DMS 273 treated with DMSO at 0.1 percent for 48 hours (cell line): ENCODE measurements at regions not wholly inside any gene's neighbourhood (a gene's known extent, or its start where the extent isn't known, plus 50 kb on each side); places are given as distances from the start of the nearest gene placed in this dataset.

Experiments
- DNase-seq: peaks from one replicate; lab custom pipeline; 2025; lab: John Stamatoyannopoulos, UW

DNA sequence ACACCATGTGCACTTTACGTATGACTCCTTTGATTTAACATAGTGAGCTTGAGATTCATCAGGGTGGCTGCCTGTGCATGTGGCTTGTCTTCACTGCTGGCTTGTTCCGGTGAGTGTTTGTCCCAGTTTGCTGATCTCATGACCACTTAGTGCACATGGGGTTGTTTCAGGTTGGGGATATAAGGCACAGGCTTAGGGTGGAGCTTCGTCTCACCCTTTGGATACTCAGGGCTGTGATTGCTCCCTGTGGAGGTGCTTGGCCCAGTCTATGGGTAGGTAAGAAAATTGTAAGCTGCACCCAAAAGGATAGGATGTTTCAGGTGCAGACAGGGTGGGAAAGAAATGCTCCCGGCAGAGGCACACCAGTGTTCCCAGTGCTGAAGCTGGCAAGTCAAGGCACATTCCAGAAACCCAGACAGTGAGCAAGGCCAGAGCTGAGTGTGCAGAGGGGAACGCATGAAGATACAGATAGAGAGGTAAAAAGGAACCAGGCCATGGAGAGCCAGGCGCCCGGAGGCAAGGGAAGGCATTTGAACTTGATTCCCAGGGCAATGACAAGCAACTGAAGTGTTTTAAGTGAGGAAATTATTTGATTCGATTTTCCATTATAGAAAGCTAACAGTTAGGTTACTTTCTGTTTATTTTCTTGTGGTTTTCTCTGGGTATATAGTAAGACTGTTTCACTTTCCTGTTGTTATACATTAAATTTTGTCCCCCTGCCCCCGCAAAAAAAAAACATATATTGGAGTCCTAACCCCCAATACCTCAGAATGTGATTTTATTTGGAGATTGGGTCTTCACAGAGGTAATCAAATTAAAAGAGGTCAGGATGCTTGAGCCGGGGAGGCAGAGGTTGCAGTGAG lies 289.8 kb upstream of the KLF6 start:
- DNase-seq, result no peak

DNA sequence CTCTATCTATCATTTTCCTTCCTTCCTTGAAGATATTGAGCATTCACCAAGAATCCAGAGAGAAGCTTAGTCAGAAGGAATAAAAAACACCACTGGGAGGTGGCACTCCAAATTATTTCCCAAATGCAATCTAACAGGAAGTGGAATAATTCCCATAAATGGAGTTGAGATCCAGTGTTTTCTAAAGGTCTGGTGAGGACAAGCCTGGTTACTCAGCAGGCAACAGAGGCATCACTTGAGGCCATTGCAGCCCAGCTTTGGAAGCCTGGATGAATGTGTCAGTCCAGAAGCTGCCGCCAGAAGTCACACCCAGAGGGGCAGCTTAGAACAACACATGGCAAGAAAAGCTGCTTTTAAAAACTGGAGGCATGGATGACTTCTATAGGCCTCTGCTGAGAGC lies 288.9 kb upstream of the KLF6 start:
- DNase-seq, result no peak

GRCh38 chr10:4070921-4071660 lies 286.1 kb upstream of the KLF6 start:
- DNase-seq, result no peak

- no peak for DNase-seq
Observed at GRCh38 chr10:4070184-4070583, 285.2 kb upstream of the KLF6 start.

GRCh38 chr10:4069491-4069890 lies 284.5 kb upstream of the KLF6 start:
- DNase-seq, result no peak

GRCh38 chr10:4068629-4069028 lies 283.6 kb upstream of the KLF6 start:
- no peak for DNase-seq

DNA sequence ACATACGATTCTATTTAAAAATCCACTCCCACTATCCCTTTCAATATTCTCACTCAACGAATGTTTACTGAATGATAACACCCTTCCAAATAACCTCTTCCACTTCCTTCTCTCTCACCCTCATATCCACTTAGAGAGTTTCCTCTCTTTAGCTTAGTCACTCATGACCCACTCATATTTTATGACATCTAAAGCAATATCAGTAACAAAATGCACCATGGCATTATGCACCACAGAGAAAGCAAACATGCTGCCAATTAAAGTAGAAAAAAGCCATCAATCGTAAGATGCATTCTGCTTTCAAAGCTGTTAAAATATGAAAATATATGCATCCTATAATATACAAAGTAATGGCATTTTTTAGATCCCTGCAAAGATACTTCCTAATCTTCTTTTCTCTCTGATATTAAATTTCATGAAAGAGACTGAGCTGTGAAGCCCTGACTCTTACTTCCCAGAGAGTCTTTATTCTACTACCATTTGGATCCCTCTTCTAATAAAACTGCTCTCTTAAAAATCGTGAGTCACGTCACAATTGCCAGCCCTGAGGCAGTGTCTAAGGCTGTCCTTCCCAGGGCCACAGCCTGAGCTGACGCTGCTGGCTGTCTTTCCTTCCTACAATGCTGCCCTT lies 283.0 kb upstream of the KLF6 start:
- no peak for DNase-seq

DNA sequence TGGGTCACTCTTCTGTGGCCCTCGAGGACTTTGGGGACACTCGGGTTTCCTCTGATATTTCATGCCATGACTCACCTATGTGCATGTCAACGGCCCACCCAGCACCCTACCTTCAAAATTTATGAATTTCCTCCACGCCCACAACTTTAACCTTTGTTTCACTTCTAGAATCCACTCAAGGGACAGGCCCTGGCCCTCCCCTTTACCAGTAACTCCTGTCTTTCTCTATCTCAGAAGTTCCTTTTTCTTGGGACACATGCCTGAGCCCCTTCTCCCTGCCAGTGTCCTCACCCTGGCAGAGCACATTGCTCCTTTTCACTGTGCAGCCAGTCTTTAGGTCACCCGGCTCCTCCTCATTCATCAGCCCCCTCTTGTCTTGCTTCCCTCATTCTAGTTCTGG lies 282.5 kb upstream of the KLF6 start:
- no peak for DNase-seq

- no peak for DNase-seq
Observed at GRCh38 chr10:4066581-4067390, 281.8 kb upstream of the KLF6 start.

DNA sequence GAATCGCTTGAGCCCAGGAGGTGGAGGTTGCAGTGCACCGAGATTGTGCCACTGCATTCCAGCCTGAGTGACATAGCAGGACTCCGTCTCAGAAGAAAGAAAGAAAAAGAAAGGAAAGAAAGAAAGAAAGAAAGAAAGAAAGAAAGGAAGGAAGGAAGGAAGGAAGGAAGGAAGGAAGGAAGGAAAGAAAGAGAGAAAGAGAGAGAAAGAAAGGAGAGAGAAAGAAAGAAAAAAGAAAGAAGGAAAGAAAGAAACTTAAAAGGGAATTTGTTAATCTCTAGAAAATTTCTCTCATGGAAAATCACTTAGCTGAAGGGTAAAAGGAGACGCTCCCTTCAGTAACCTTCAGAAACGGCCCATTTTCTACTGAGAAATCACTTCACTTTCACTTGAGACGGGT lies 279.5 kb upstream of the KLF6 start:
- DNase-seq, result no peak

GRCh38 chr10:4063717-4064116 lies 278.7 kb upstream of the KLF6 start:
- no peak for DNase-seq

DNA sequence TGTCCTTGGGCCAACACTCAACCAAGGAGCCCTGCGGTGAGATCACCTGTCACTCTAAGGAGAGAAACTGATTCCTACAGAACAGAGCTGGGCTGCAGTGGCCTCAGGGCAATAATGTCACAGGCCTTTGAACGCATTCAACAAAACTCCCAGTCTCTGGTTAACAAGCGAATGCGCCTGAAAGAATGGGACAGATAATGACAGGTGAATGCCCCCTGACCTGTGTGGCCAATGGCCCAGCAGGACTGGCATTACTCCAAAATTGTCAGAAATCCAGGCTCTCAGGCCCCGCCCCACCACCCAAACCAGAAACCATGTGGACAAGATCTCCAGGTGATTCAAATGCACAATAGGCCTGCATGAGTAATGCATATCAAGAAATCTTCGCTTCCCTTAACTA lies 277.7 kb upstream of the KLF6 start:
- no peak for DNase-seq

DNA sequence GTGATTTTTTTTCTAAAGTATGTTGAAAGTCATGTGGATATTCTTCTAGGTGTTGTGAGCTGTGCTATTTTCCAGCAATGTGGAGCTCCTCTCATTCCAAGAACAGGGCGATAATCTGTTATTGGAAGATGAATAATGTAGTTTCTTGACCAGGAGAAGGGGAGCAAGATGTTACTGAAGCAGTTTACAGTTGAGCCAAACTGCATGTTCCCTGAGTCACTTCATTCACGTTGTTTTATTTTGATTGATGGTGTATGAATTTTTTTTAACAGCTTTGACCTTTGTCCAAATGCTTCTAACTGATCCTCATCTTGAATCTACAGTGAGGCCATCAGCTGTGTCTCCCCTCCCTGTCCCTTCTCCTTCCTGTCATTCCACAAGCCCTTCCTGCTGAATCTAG lies 277.1 kb upstream of the KLF6 start:
- no peak for DNase-seq

DNA sequence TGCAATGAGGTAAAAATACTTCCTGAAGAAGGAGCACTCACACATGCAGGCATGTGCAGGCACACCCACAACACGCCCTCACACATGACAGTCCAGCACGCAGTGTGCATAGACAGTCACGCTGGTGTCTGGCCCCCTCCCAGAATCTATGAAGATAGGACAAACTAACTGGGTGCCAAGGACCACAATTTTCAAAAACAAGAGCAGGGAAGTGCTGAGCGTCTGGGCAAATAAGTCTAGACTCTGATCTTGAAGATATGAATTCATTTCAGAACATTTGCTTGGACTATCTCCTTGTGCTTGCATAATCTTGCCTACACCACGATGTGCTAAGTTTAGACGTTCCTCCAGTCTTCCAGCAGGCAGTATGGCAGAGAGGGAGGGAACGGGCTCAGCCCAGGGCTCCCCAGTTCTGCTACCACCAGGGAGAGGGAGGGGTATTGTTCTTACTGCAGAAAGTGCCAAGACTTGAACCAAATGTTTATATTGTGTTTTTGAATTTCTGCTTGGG lies 276.5 kb upstream of the KLF6 start:
- DNase-seq, result no peak

- no peak for DNase-seq
Observed at GRCh38 chr10:4059471-4060138, 274.6 kb upstream of the KLF6 start.

GRCh38 chr10:4058514-4059029 lies 273.6 kb upstream of the KLF6 start:
- DNase-seq, result no peak

- no peak for DNase-seq
Observed at GRCh38 chr10:4057725-4058513, 272.9 kb upstream of the KLF6 start.

GRCh38 chr10:4057021-4057420 lies 272.0 kb upstream of the KLF6 start:
- DNase-seq, result no peak

DNA sequence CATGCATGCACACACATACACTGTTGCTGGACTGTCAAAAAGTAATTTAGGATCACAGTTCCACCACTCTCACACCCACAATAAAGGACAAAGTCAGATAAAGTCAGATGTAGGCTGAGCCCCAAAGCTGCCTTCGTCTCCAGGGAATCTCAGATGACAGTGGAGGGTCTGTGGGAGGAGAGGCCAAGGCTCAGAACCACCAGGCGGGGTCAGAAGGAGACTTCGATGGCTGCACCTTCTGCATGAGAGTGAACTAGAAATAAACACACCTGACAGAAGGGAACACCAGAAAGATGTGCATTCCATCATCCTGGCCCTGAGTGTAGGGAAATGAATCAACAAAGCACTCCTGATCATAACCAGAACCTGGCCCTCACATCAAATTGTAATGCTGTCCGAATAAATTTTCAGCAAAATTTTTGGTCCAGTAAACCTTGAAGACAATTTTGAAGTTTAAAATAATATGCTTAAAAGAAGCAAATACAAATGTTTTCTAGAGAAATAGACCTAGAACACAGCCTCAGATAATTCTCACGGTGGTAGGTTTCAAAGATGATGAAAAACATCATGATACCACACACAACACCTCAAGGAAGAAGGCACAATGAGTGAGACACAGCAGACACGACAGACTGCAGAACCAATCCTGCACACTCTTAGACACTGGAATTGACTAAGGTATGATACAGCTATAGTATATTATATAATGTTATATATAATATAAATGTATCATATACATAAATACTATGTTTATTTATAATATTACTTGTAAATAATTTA lies 269.8 kb upstream of the KLF6 start:
- no peak for DNase-seq

- no peak for DNase-seq
Observed at GRCh38 chr10:4053940-4054339, 268.9 kb upstream of the KLF6 start.
